MM.1S (cell line): ENCODE measurements at regions not wholly inside any gene's neighbourhood (a gene's known extent, or its start where the extent isn't known, plus 50 kb on each side); places are given as distances from the start of the nearest gene placed in this dataset.

Experiments used
- CTCF ChIP-seq: fragments of 300-600 bp; sonication (generic); IDR thresholded peaks from 2 replicates; pipeline ENCODE4 v1.5.1; 2016; ENCODE audit warnings: antibody characterized with exemption, low read length, mixed read lengths
- EZH2 ChIP-seq: fragments of 300-600 bp; sonication (generic); optimal IDR thresholded peaks from 2 replicates; pipeline ENCODE3; 2017; ENCODE audit warnings: low read depth, mild to moderate bottlenecking, antibody characterized with exemption, low read length, mixed read lengths

GRCh38 chr12:105921055-105921454 lies 217.7 kb downstream of the NUAK1 start:
- no peak for TF ChIP-seq CTCF
- TF ChIP-seq EZH2, result no peak
